Mesenchymal stem cell (in vitro differentiated cells and primary cell): ENCODE measurements at regions not wholly inside any gene's neighbourhood (a gene's known extent, or its start where the extent isn't known, plus 50 kb on each side); places are given as distances from the start of the nearest gene placed in this dataset.
A peak's percentile ranks its signal among the peaks of the same experiment; 100 is the strongest.

ENCODE experiments used
- DNase-seq: peaks from one replicate; pipeline ENCODE4 v3.0.0-alpha.2; 2013
- H2AFZ ChIP-seq: one replicate; pipeline ENCODE4 v1.6.1; 2013; ENCODE audit warnings: low read depth, mild to moderate bottlenecking, control low read depth, inconsistent platforms, low read length, moderate library complexity
- H2AK5ac ChIP-seq: 2 replicates; pipeline ENCODE4 v1.6.1; 2013; ENCODE audit warnings: low read length, moderate library complexity, mild to moderate bottlenecking, inconsistent platforms; ENCODE audit not compliant: severe bottlenecking
- H2BK120ac ChIP-seq: one replicate; pipeline ENCODE4 v1.6.1; 2013; ENCODE audit warnings: low read depth, mild to moderate bottlenecking, inconsistent platforms, low read length, moderate library complexity
- H2BK12ac ChIP-seq, 2 experiments: one replicate each; pipeline ENCODE4 v1.6.1; 2013; ENCODE audit warnings: inconsistent platforms in 2 of 2, low read length in 2 of 2, mild to moderate bottlenecking in 2 of 2, moderate library complexity in 2 of 2, control low read depth in 1 of 2
- H2BK15ac ChIP-seq: one replicate; pipeline ENCODE4 v1.6.1; 2013; ENCODE audit warnings: mild to moderate bottlenecking, low read depth, inconsistent platforms; ENCODE audit not compliant: poor library complexity, severe bottlenecking
- H2BK5ac ChIP-seq: 2 replicates; pipeline ENCODE4 v1.6.1; 2013; ENCODE audit warnings: low read depth, mild to moderate bottlenecking, low read length, control low read depth, inconsistent platforms; ENCODE audit not compliant: poor library complexity, severe bottlenecking
- H3K14ac ChIP-seq, 2 experiments: one replicate each; pipeline ENCODE4 v1.6.1; 2013; ENCODE audit warnings: inconsistent platforms in 2 of 2, low read length in 2 of 2, control low read depth in 1 of 2, mild to moderate bottlenecking in 1 of 2, moderate library complexity in 1 of 2
- H3K18ac ChIP-seq, 2 experiments: one replicate each; pipeline ENCODE4 v1.6.1; 2013; ENCODE audit warnings: inconsistent platforms in 2 of 2, low read length in 2 of 2, control low read depth in 1 of 2, low read depth in 1 of 2, mild to moderate bottlenecking in 1 of 2
- H3K23ac ChIP-seq, 2 experiments: one replicate each; pipeline ENCODE4 v1.6.1; 2013; ENCODE audit warnings: inconsistent platforms in 2 of 2, low read length in 2 of 2, mild to moderate bottlenecking in 2 of 2, moderate library complexity in 2 of 2, control low read depth in 1 of 2
- H3K27ac ChIP-seq: 2 replicates; pipeline ENCODE4 v1.5.1; 2013; ENCODE audit warnings: mild to moderate bottlenecking, moderate library complexity, low read length, control low read depth, inconsistent platforms; ENCODE audit not compliant: poor library complexity, severe bottlenecking
- H3K27me3 ChIP-seq, 2 experiments: 2 replicates each; pipeline versions ENCODE4 v1.6.1 to v1.7.0; 2013; ENCODE audit warnings: low read length in 2 of 2, mild to moderate bottlenecking in 2 of 2, moderate library complexity in 2 of 2, control low read depth in 1 of 2, inconsistent platforms in 1 of 2; ENCODE audit not compliant: control insufficient read depth in 1 of 2, insufficient read depth in 1 of 2
- H3K36me3 ChIP-seq, 2 experiments: 2 replicates each; pipeline versions ENCODE4 v1.6.1 to v1.7.0; 2013; ENCODE audit warnings: low read length in 2 of 2, control low read depth in 1 of 2, inconsistent platforms in 1 of 2, low read depth in 1 of 2, mild to moderate bottlenecking in 1 of 2; ENCODE audit not compliant: insufficient read depth in 2 of 2, control insufficient read depth in 1 of 2
- H3K4ac ChIP-seq, 2 experiments: one replicate each; pipeline ENCODE4 v1.6.1; 2013; ENCODE audit warnings: inconsistent platforms in 2 of 2, low read length in 2 of 2, mild to moderate bottlenecking in 2 of 2, moderate library complexity in 2 of 2, control low read depth in 1 of 2, low read depth in 1 of 2
- H3K4me1 ChIP-seq: 2 replicates; pipeline ENCODE4 v1.6.1; 2013; ENCODE audit warnings: low read depth, low read length, control low read depth; ENCODE audit not compliant: control insufficient read depth, insufficient read depth
- H3K4me2 ChIP-seq: 2 replicates; pipeline ENCODE4 v1.6.1; 2013; ENCODE audit warnings: low read length, mild to moderate bottlenecking, inconsistent platforms; ENCODE audit not compliant: poor library complexity, severe bottlenecking
- H3K4me3 ChIP-seq, 2 experiments: 2 replicates each; pipeline versions ENCODE4 v1.5.1 to v1.7.0; 2013; ENCODE audit warnings: low read length in 2 of 2, mild to moderate bottlenecking in 2 of 2, control low read depth in 1 of 2, low read depth in 1 of 2; ENCODE audit not compliant: insufficient read depth in 1 of 2
- H3K79me1 ChIP-seq: replicated peaks from 2 replicates; pipeline ENCODE4 v1.6.1; 2013; ENCODE audit warnings: mild to moderate bottlenecking, control low read depth, low read length, inconsistent platforms; ENCODE audit not compliant: poor library complexity, severe bottlenecking
- H3K9ac ChIP-seq: 2 replicates; pipeline ENCODE4 v1.7.0; 2013; ENCODE audit warnings: mild to moderate bottlenecking, low read length, moderate library complexity
- H3K9me3 ChIP-seq: 2 replicates; pipeline ENCODE4 v1.7.0; 2013; ENCODE audit warnings: mild to moderate bottlenecking, low read length; ENCODE audit not compliant: control insufficient read depth
- H4K8ac ChIP-seq: one replicate; pipeline ENCODE4 v1.6.1; 2013; ENCODE audit warnings: inconsistent platforms, mild to moderate bottlenecking, low read length, moderate library complexity
- H4K91ac ChIP-seq: one replicate; pipeline ENCODE4 v1.6.1; 2013; ENCODE audit warnings: mild to moderate bottlenecking, low read length, inconsistent platforms
- WGBS: methylation state at CpG from one replicate; pipeline ENCODE4 v1.1.7; 2013; ENCODE audit warnings: mixed read lengths; 5-methylcytosine and 5-hydroxymethylcytosine counted together

GRCh38 chr1:29679316-29679715 lies 443.0 kb downstream of the PTPRU start:
- no peak overlapping the region for H3K18ac ChIP-seq
- H3K36me3 ChIP-seq: no peaks in the 10 kb centered on the region
- no peak overlapping the region for H2BK5ac ChIP-seq
- H2BK120ac ChIP-seq: no peak overlapping the region
- H4K91ac ChIP-seq: no peak overlapping the region
- no peak overlapping the region for H2AFZ ChIP-seq
- H3K4me1 ChIP-seq: peaks cover 7% of the 10 kb centered on the region
- H3K4me3 ChIP-seq: no peak overlapping the region
- 88% methylated on average over 5 of the region's 5 CpGs for WGBS
- no peak for DNase-seq
- H3K27me3 ChIP-seq: peaks cover 0 to 24% of the 10 kb centered on the region in 2 experiments
- no peaks in the 10 kb centered on the region for H3K9me3 ChIP-seq
- no peak overlapping the region for H3K27ac ChIP-seq
- no peak overlapping the region for H2BK15ac ChIP-seq
- no peaks in the 10 kb centered on the region for H3K79me1 ChIP-seq
- no peak overlapping the region for H4K8ac ChIP-seq
- H2AK5ac ChIP-seq: no peak overlapping the region
- no peak overlapping the region for H3K23ac ChIP-seq
- no peak overlapping the region for H2BK12ac ChIP-seq
- H3K4ac ChIP-seq: no peak overlapping the region
- H3K9ac ChIP-seq: no peak overlapping the region
- H3K4me2 ChIP-seq: no peak overlapping the region
- H3K14ac ChIP-seq: no peak overlapping the region

GRCh38 chr1:29677028-29678024 lies 441.0 kb downstream of the PTPRU start:
- Histone ChIP-seq H3K9ac (no peak overlapping the region), H3K4ac (no peak overlapping the region), H2AFZ (no peak overlapping the region), H2BK120ac (no peak overlapping the region), H2BK15ac (no peak overlapping the region), H3K4me1 (peaks cover 6% of the 10 kb centered on the region), H3K27me3 (peaks cover 0 to 16% of the 10 kb centered on the region in 2 experiments), H3K36me3 (no peaks in the 10 kb centered on the region), H3K9me3 (no peaks in the 10 kb centered on the region), H2BK12ac (no peak overlapping the region), H4K91ac (no peak overlapping the region), H2BK5ac (no peak overlapping the region), H3K18ac (no peak overlapping the region), H3K27ac (no peak overlapping the region), H3K4me3 (no peak overlapping the region), H3K23ac (no peak overlapping the region), H3K14ac (no peak overlapping the region), H4K8ac (no peak overlapping the region), H3K4me2 (no peak overlapping the region), H3K79me1 (no peaks in the 10 kb centered on the region), H2AK5ac (no peak overlapping the region)
- no peak for DNase-seq
- 87% methylated on average over 18 of the region's 18 CpGs for WGBS

- no peak overlapping the region for H3K4me3 ChIP-seq
- no peak overlapping the region for H2BK15ac ChIP-seq
- H2BK12ac ChIP-seq: no peak overlapping the region
- H3K27me3 ChIP-seq: peaks cover 0 to 16% of the 10 kb centered on the region in 2 experiments
- H3K4me2 ChIP-seq: no peak overlapping the region
- peak overlapping the region; percentile 18 for H4K91ac ChIP-seq
- H4K8ac ChIP-seq: no peak overlapping the region
- peaks cover 4% of the 10 kb centered on the region for H3K4me1 ChIP-seq
- H3K9me3 ChIP-seq: no peaks in the 10 kb centered on the region
- no peak overlapping the region for H3K9ac ChIP-seq
- no peak overlapping the region for H2BK5ac ChIP-seq
- no peak for DNase-seq
- 69% methylated on average over 4 of the region's 4 CpGs for WGBS
- H2BK120ac ChIP-seq: no peak overlapping the region
- H2AK5ac ChIP-seq: no peak overlapping the region
- no peak overlapping the region for H3K23ac ChIP-seq
- H3K14ac ChIP-seq: no peak overlapping the region
- no peak overlapping the region for H3K4ac ChIP-seq
- H3K79me1 ChIP-seq: no peaks in the 10 kb centered on the region
- no peak overlapping the region for H3K27ac ChIP-seq
- H3K36me3 ChIP-seq: no peaks in the 10 kb centered on the region
- no peak overlapping the region for H2AFZ ChIP-seq
- H3K18ac ChIP-seq: no peak overlapping the region
These were observed 440.2 kb downstream of the PTPRU start for GRCh38 chr1:29676496-29676895.

GRCh38 chr1:29675481-29676263 lies 439.4 kb downstream of the PTPRU start:
- Histone ChIP-seq H3K4ac (no peak overlapping the region), H3K23ac (no peak overlapping the region), H2BK120ac (no peak overlapping the region), H3K4me3 (no peak overlapping the region), H2AFZ (no peak overlapping the region), H3K27ac (no peak overlapping the region), H3K36me3 (no peaks in the 10 kb centered on the region), H3K18ac (no peak overlapping the region), H3K27me3 (peaks cover 0 to 16% of the 10 kb centered on the region in 2 experiments), H2BK15ac (no peak overlapping the region), H3K9me3 (no peaks in the 10 kb centered on the region), H4K91ac (no peak overlapping the region), H2AK5ac (no peak overlapping the region), H3K9ac (no peak overlapping the region), H4K8ac (no peak overlapping the region), H3K4me2 (no peak overlapping the region), H3K79me1 (no peaks in the 10 kb centered on the region), H2BK5ac (no peak overlapping the region), H2BK12ac (no peak overlapping the region), H3K14ac (no peak overlapping the region), H3K4me1 (peaks cover 4% of the 10 kb centered on the region)
- DNase-seq: no peak
- 74% methylated on average over 11 of the region's 12 CpGs for WGBS
